ENCODE measurements at regions not wholly inside any gene's neighbourhood (a gene's known extent, or its start where the extent isn't known, plus 50 kb on each side); places are given as distances from the start of the nearest gene placed in this dataset.

DNA sequence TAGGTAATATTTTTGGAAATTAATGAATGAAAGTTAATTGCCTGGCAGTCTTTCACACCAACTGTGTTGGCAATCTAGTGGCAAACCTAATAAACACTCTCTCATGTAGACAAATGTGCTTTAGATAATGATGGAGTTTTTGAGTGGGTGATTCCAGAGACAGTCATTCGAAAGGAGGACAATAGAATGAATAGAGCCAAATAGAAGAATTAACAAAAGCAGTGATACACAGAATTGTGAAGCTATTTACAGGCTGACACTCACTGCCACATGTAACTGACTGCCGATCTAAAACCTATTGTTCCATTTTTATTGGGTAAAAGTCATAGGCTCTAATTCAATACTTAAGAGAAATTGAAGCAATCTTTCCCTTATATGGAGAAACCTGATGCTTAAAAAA is 338.5 kb downstream of the PCDH7 start:
- DNase-seq (ENCODE audit: low spot score), result no peak

GRCh38 chr4:31059753-31060522 is 339.8 kb downstream of the PCDH7 start:
- DNase-seq (ENCODE audit: low spot score), result no peak

- DNase-seq (ENCODE audit: low spot score), result no peak
Observed at GRCh38 chr4:31065086-31065485, 344.9 kb downstream of the PCDH7 start.

- DNase-seq (ENCODE audit: low spot score), result no peak
Observed at GRCh38 chr4:31068257-31069075, 348.3 kb downstream of the PCDH7 start.

DNA sequence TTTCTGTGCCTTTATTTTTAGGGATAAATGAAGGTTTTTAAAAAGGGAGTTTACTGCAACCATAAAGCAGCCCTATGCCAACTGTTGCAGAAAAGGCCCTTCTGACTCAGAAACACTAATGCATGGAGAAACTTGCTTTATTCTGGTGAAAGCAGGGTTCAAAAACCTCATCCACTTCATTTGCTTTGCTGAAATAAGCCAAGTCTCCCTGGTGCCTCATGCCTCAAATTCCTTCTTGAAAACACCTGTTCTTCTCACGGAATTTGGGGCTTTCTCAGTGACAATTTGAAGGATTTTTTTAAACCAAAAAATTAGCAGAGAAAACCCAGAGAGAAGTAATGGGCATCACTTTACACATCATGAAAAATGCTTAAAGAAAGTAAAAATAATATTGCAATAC is 349.0 kb downstream of the PCDH7 start:
- no peak for DNase-seq (ENCODE audit: low spot score)

GRCh38 chr4:31071508-31072486 is 351.6 kb downstream of the PCDH7 start:
- DNase-seq (ENCODE audit: low spot score), result no peak

GRCh38 chr4:31075969-31076368 is 355.8 kb downstream of the PCDH7 start:
- no peak for DNase-seq (ENCODE audit: low spot score)

DNA sequence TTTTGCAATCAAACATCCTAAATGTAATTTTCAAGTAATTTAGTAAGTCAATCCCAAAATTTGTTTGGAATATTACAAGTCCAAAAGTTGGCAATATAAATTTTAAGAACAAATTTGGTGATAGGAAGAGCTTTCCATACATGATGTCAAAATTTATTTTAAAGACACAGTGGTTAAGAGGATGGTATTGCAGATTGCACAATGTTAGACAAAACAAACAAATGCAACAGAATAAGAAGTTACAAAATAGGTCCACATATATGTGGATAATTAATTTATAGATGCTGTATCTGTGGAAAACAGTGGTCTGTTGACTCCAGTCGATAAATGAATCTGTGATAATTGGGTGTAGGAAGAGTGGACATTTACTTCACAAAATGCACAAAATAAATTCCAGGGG is 358.5 kb downstream of the PCDH7 start:
- DNase-seq (ENCODE audit: low spot score), result no peak

DNA sequence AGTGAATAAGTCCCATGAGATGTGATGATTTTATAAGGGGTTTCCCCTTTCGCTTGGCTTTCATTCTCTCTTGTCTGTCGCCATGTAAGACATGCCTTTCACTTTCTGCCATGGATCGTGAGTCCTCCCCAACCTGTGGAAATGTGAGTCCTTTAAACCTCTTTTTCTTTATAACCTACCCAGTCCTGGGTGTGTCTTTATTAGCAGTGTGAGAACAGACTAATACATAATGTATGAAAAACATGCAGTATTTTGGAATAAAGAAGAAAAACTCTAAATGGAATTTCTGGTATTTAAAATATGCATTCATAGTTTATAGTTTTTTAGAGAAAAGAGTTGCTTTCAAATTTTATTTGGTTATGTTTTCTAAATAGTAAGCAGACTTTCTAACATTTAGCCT is 360.7 kb downstream of the PCDH7 start:
- no peak for DNase-seq (ENCODE audit: low spot score)

DNA sequence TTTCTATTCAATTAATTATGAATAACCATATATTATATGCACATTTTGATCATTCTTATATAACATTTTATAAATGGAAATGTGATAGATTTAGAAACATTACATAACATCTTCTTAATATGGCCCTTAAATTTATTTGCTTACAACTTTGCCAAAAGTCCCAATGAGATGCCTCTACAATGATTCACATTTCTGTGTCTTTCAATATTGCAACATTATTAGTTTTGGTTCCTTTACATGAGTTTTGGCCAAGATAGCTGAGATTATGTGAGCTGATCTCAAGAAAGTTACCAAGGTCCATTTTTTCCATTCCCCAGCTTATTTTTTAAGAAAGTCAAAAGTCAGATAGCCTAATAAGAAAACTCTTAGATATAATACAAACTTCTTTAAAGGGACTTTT is 361.2 kb downstream of the PCDH7 start:
- DNase-seq (ENCODE audit: low spot score), result no peak

DNA sequence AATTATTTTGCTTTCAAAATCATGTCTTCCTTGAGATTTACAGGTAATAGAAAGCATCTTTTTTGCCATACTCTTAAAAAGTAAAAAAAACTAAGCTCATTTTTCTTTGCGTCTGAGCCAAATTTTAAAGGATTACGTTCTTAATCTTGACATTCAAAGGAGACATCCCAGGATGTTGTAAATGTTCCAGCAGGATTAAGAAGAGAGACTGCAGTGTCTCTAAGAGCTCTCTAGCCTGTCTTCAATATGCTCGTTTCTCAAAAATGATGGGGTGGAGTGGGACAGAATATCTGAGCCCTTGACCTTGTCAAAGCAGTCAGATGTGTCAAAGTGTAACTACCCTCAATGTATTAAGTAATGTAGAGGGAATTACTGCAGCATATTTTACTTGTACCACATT is 363.3 kb downstream of the PCDH7 start:
- DNase-seq (ENCODE audit: low spot score), result no peak

DNA sequence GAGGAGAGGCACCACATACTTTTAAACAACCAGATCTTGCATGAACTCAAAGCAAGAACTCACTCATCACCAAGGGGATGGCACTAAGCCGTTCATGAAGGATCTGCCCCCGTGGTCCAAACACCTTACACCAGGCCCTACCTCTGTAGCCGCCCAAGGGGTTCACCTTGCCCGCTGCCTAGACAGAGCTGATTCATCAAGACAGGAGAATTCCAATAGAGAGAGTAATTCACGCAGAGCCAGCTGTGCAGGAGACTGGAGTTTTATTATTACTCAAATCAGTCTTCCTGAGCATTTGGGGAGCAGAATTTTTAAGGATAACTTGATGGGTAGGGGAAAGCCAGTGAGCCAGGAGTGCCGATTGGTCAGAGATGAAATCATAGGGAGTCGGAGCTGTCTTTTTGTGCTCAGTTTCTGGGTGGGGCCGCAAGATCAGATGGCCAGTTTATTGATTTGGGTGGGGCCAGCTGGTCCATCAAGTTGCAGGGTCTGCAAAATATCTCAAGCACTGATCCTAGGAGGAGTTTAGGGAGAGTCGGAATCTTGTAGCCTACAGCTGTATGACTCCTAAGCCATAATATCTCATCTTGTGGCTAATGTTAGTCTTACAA is 364.7 kb downstream of the PCDH7 start:
- no peak for DNase-seq (ENCODE audit: low spot score)

GRCh38 chr4:31085689-31086088 is 365.5 kb downstream of the PCDH7 start:
- DNase-seq (ENCODE audit: low spot score), result no peak

- DNase-seq (ENCODE audit: low spot score), result no peak
Observed at GRCh38 chr4:31086756-31087330, 366.7 kb downstream of the PCDH7 start.

- no peak for DNase-seq (ENCODE audit: low spot score)
Observed at GRCh38 chr4:31088600-31089230, 368.5 kb downstream of the PCDH7 start.

- DNase-seq (ENCODE audit: low spot score), result no peak
Observed at GRCh38 chr4:31089815-31090214, 369.6 kb downstream of the PCDH7 start.

- no peak for DNase-seq (ENCODE audit: low spot score)
Observed at GRCh38 chr4:31094474-31094873, 374.3 kb downstream of the PCDH7 start.

DNA sequence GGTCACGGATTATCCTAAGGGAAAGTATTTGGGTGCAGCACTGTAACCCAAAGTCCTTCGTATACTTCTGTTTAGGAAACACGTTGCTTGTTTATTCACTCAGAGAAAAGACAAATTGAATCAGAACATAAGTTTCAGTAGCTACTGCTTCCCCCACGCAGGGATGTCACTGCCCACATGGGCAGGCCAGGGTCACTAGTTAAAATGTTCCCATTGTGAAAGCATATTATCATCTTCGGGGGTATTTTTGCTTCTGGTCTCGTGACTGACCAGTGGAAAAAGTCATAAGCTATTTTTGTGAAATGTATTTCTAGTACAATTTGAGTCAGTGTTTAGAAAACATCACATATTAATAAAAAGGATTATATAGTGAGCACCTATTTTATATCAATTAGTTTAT is 377.8 kb downstream of the PCDH7 start:
- DNase-seq (ENCODE audit: low spot score), result no peak

GRCh38 chr4:31100536-31100935 is 380.4 kb downstream of the PCDH7 start:
- DNase-seq (ENCODE audit: low spot score), result no peak

- DNase-seq (ENCODE audit: low spot score), result no peak
Observed at GRCh38 chr4:31104043-31104442, 383.9 kb downstream of the PCDH7 start.

GRCh38 chr4:31104577-31104976 is 384.4 kb downstream of the PCDH7 start:
- no peak for DNase-seq (ENCODE audit: low spot score)
